NT2/D1 (cell line): ENCODE measurements at regions not wholly inside any gene's neighbourhood (a gene's known extent, or its start where the extent isn't known, plus 50 kb on each side); places are given as distances from the start of the nearest gene placed in this dataset.

Experiments used
- SUZ12 ChIP-seq: IDR thresholded peaks from 2 replicates; pipeline ENCODE4 v1.6.1; 2011; ENCODE audit not compliant: insufficient read length, insufficient read depth; ENCODE audit errors: extremely low read depth
- ZNF274 ChIP-seq: IDR thresholded peaks from 2 replicates; pipeline ENCODE4 v1.6.1; 2011; ENCODE audit warnings: mild to moderate bottlenecking, low read depth, low read length

DNA sequence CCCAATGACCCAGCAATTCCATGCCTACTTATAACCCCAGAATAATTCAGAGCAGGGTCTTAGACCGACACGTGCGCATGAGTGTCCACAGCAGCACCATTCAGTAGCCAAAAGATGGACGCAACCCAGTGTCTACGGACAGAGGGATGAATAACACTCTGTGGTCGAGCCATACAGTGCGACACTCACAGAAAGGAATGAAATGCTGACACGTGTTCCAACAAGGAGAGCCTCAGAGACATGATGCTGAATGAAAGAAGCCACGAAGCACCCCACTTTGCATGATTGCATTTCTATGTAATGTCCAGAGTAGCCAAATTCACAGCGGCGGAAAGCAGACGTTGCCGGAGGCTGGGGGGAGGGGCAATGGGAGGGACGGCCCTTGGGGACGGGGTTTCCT is 134.4 kb downstream of the CTTN start:
- TF ChIP-seq ZNF274 (no peak), SUZ12 (no peak)
